Caki2 (cell line): ENCODE measurements at regions not wholly inside any gene's neighbourhood (a gene's known extent, or its start where the extent isn't known, plus 50 kb on each side); places are given as distances from the start of the nearest gene placed in this dataset.

Source experiments
- DNase-seq: peaks from one replicate; pipeline ENCODE4 v3.0.0-alpha.2; 2015; ENCODE audit warnings: low read depth
- in situ Hi-C: cut with HindIII; loops from 2 replicates; pipeline ENCODE4 v1.10.0; 2016; ENCODE audit warnings: low sequenced_read_pairs, low pct_unique_long_range_greater_than_20kb, mixed read lengths

GRCh38 chr11:70577258-70577603 is 178.9 kb downstream of the CTTN start:
- no peak for DNase-seq
- in situ Hi-C loops, result no loop called here

- DNase-seq, result no peak
- in situ Hi-C loops, result no loop called here
These were observed 179.6 kb downstream of the CTTN start for GRCh38 chr11:70577948-70578347.

- in situ Hi-C loops, result no loop called here
- no peak for DNase-seq
These were observed 180.0 kb downstream of the CTTN start for GRCh38 chr11:70578371-70578770.

- in situ Hi-C loops, result no loop called here
- no peak for DNase-seq
These were observed 180.5 kb downstream of the CTTN start for GRCh38 chr11:70578831-70579230.

GRCh38 chr11:70579316-70579955 is 181.1 kb downstream of the CTTN start:
- DNase-seq, result no peak
- in situ Hi-C loops, result no loop called here

- no peak for DNase-seq
- in situ Hi-C loops, result no loop called here
These were observed 181.9 kb downstream of the CTTN start for GRCh38 chr11:70580036-70580805.

- in situ Hi-C loops, result no loop called here
- no peak for DNase-seq
These were observed 183.9 kb downstream of the CTTN start for GRCh38 chr11:70581991-70582885.

GRCh38 chr11:70582886-70583641 is 184.7 kb downstream of the CTTN start:
- in situ Hi-C loops, result no loop called here
- no peak for DNase-seq

GRCh38 chr11:70583781-70584218 is 185.5 kb downstream of the CTTN start:
- in situ Hi-C loops, result no loop called here
- DNase-seq, result no peak

GRCh38 chr11:70584498-70585235 is 186.3 kb downstream of the CTTN start:
- in situ Hi-C loops, result no loop called here
- DNase-seq, result no peak

GRCh38 chr11:70585236-70585545 is 186.9 kb downstream of the CTTN start:
- no peak for DNase-seq
- in situ Hi-C loops, result no loop called here

- in situ Hi-C loops, result no loop called here
- no peak for DNase-seq
These were observed 188.1 kb downstream of the CTTN start for GRCh38 chr11:70586261-70587074.

- in situ Hi-C loops, result no loop called here
- DNase-seq, result no peak
These were observed 188.7 kb downstream of the CTTN start for GRCh38 chr11:70587075-70587389.

- no peak for DNase-seq
- in situ Hi-C loops, result no loop called here
These were observed 192.1 kb downstream of the CTTN start for GRCh38 chr11:70590356-70590991.

GRCh38 chr11:70592641-70593165 is 194.4 kb downstream of the CTTN start:
- no peak for DNase-seq
- in situ Hi-C loops, result no loop called here

- in situ Hi-C loops, result no loop called here
- DNase-seq, result no peak
These were observed 195.2 kb downstream of the CTTN start for GRCh38 chr11:70593446-70593983.
